Limb (tissue), 2 donors: ENCODE measurements at regions not wholly inside any gene's neighbourhood (a gene's known extent, or its start where the extent isn't known, plus 50 kb on each side); places are given as distances from the start of the nearest gene placed in this dataset.
"Not testable (repeated sequence)": the region's sequence is repeated elsewhere in the genome, so short reads cannot be mapped to it uniquely, and the experiment has no call there.

Source experiments
- DNase-seq, 2 donors: peaks; one replicate each; pipeline ENCODE4 v3.0.0-alpha.2; 2016; ENCODE audit errors: extremely low spot score in 2 of 2

DNA sequence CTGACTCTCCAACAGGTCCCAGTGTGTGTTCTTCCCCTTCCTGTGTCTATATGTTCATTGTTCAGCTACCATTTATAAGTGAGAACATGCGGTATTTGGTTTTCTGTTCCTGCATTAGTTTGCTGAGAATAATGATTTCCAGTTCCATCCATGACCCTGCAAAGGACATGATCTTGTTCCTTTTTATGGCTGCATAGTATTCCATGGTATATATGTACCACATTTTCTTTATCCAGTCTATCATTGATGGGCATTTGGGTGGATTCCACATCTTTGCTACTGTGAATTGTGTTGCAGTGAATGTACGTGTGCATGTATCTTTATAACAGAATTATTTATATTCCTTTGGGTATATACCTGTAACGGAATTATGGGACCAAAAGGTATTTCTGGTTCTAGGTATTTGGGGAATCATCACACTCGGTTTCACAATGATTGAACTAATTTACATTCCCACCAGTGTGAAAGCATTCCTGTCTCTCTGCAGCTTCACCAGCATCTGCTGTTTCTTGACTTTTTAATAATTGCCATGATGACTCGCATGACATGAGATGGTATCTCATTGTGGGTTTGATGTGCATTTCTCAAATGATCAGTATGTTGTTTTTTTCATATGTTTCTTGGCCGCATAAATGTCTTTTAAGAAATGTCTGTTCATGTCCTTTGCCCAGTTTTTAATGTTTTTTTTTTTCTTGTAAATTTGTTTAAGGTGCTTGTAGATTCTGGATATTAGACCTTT is 60.2 kb downstream of the LSMEM1 start:
- DNase-seq = no peak

DNA sequence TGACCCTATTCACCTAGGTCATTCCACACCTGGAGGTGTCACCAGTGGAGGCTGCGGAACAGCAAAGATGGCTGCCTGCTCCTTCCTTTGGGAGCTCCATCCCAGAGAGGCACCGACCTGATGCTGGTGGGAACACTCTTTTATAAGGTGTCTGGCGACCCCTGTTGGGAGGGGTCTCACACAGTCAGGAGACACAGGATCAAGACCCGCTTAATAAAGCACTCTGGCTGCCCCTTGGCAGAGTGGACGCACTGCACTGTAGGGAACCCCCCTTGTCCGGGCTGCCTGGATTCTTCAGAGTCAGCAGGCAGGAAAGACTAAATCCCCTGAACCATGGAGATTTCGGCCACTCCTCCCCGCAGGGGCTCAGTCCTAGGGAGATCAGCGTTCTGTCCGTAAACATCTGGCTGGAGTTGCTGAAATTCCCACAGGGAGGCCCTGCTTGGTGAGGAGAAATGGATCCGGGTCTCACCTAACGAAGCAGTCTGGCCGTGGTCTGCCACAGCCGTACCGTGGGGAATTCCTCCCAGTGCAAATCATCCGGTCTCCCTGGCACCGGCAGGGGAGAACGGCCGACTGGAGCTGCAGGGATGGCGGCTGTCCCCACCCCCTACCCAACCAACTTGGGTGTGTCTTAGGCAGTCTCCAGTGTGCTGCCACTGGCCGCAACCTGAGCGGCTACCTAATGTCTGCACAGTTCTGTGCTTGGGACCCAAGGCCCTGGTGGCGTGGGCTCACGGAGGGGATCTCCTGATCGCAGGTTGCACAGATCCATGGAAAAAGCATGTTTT is 66.1 kb downstream of the LSMEM1 start:
- no peak for DNase-seq

DNA sequence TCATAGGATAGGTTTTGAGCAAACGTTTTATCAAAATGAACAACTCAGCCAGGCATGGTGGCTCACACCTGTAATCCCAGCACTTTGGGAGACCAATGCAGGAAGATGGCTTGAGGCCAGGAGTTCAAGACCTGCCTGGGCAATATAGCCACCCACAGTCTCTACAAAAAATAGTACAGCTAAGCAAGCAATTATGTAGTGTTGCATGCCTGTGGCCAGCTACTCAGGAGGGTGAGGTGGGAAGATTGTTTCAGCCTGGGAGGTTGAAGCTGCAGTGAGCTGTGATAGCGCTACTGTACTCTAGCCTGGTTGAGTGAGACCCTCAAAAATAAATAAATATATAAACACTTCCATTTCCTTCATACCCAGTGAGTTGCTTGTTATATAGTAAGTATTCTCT is 67.1 kb downstream of the LSMEM1 start:
- no peak for DNase-seq

DNA sequence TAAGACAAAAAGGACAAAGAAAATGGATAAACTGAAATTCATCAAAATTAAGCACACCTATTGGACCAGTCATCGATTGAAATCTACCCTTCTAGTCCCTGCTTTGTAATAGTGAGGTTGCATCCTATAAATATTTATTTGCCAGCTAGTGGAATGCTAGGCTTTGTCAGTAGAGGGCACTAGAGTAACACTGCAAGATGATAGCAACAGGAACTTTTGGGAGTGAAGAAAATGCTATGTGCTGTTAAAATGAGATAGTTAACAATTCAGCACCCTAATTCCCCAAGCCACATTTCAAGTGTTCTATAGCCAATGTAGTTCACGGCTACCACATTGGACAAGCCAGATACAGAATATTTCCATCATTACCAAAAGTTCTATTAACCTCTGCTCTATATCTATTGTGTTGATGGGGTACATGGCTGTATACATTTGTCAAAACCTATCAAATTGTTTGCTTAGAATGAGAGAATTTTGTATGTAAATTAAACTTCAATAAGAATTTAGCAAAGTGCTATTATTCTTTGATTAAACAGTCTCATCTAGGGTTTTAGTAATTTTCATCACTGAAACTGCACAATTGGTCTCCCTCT is 69.8 kb downstream of the LSMEM1 start:
- peak in 1 of 2 donors; percentile 67 for DNase-seq

DNA sequence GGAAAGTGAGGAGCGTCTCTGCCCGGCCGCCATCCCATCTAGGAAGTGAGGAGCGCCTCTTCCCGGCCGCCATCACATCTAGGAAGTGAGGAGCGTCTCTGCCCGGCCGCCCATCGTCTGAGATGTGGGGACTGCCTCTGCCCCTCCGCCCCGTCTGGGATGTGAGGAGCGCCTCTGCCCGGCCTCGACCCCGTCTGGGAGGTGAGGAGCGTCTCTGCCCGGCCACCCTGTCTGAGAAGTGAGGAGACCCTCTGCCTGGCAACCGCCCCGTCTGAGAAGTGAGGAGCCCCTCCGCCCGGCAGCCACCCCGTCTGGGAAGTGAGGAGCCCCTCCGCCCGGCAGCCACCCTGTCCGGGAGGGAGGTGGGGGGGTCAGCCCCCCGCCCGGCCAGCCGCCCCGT is 70.7 kb downstream of the LSMEM1 start:
- DNase-seq = not testable (repeated sequence)

DNA sequence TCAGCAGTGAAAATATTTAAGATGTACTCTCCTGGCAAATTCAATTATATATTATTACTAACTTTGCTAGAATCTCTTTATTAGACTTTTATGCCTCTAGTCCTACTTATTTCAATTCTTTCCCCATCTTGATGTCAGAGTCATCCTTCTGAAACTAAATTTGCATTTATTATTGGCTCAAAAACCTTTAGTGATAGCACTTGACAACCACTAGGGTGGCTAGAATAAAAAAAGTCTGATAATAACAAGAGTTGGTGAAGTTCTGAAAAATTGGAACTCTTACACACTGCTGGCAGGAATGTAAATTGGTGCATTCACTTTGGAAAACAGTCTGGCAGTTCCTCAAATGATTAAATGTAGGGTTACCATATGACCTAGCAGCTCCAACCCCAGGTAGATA is 73.8 kb downstream of the LSMEM1 start:
- DNase-seq = no peak

DNA sequence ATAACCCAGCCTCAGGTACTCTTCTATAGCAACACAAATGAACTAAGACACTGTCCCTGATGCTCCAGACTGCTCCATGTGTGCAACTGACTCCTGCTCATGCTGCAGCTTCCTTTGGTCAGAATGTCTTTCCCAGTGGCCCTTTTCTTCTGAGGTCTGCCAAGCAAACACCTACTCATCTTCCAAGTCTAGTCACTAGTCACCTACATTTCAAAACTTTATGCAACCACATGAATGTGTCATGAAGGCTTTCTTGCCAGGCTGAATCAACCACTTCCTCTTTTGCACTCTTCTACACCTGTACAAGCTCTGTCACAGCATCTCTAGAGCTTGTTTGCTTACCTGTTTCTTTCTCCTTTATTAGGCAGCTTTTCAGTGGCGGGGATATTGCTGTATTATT is 75.8 kb downstream of the LSMEM1 start:
- no peak for DNase-seq

DNA sequence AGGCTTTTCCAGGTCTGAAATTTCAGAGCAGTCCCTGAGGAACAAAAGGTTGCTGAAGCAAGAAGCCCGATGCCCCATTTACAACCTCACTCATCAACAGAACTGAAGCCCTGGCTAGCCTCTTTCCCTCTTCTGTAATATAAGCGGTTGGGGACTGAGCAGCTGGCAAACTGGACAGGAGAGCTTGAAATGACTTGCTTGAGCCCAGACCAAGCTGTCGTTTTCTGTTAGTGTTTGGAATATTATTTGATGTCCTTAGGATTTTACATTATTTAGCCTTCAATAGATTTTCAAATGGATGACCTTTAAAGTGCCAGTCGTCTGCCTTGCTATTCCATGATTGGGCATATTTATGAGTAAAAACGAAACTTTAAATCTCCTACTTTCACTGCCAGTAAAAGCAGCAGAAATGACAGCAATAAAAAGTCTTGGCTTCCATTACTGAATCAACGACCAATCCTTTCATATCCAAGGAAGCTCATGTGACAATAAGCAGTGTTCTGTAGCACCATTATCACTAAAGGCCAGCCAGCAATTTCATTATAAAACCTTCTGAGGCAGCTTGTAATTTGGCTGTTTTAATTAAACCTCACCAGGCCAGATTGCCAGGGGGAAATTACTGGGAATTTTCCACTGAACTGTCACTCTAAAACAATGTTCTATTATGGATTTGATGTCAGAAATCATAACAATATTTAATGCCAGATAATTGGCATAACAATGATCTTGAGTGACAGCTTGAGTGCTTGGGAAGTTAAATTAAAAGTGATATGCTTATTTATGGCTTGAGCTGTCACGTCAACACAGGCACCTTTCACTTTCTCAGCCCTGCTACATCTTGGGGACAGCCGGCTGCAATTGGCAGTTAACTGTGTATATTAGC is 85.9 kb downstream of the LSMEM1 start:
- no peak for DNase-seq

DNA sequence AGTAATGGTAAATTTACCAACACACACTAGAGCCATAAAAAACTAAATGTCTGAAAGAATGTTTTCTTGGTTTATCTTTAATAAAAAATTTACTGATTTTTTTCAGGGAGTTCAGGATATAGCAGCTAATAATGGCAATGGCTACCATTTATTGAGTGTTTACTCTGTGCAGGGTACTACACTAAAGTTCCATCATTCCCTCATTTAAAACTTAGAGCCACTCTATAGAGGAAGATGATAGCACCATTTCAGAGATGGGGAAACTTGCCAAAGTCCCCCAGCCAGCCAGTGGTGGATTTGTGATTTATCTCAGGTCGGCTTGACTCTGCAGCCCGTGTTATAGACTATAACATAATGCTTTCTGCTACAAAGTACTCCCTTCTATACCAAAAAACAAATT is 86.6 kb downstream of the LSMEM1 start:
- DNase-seq = no peak

DNA sequence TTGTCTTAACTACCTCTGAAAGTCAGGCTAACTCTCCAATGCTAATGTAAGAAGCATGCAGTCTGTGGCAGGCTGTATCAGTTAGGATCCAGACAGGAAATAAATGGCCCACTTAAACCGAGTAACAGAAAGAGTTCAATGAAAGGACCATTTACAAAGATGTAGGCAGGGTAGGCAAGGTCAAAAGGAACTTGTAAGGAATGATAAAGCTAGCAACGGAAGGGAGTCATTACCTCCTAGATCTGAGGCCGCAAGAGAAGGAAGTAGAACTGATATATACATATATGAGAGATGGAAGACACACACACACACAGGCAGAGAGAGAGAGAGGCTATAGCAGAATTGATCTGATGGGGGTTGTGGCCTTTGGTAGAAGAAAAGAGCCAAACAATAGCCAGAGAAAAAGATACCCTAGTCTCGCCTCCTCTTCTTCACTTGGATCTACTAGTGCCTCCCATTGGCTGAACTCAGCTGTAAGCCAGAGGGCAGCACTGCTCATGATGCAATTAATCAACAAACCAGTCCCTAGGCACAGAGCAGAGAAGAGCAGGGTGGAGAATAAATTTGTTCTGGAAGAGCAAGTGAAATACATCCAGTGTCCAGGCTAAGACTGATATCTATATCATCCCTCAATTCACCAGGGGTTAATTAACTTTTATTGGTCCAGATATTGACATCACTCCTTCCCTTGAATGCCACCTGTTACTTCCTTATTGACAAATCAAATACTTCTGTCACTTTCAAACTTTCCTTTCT is 91.2 kb downstream of the LSMEM1 start:
- DNase-seq = no peak

DNA sequence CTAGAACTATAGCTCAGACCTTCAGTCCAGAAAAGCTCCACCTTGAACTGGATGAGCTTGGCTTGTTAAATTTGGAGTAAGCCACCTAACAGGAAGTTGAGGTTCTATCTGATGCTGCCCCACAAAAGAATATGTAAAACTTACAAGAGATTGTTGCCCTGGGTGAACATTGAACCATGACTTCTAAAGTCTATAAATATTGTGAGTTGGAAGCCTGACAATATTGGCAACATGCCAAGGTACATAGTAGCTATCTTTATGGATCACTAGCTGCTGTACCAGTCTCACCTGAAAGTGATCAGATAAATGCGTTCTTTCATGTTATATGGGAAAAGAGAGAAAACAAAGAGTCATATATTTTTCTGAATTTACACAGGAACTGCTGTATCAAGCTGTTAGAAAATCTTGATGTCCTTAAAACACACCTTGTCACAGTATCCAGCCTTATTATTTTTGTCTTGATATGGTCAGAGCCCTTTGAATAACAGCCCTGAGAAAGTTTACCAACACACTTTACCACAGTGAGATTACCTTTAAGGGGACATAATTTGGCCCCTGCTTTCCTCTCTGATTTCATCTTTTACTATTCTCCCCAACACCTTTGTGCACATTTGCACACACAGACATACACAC is 92.0 kb downstream of the LSMEM1 start:
- no peak for DNase-seq

DNA sequence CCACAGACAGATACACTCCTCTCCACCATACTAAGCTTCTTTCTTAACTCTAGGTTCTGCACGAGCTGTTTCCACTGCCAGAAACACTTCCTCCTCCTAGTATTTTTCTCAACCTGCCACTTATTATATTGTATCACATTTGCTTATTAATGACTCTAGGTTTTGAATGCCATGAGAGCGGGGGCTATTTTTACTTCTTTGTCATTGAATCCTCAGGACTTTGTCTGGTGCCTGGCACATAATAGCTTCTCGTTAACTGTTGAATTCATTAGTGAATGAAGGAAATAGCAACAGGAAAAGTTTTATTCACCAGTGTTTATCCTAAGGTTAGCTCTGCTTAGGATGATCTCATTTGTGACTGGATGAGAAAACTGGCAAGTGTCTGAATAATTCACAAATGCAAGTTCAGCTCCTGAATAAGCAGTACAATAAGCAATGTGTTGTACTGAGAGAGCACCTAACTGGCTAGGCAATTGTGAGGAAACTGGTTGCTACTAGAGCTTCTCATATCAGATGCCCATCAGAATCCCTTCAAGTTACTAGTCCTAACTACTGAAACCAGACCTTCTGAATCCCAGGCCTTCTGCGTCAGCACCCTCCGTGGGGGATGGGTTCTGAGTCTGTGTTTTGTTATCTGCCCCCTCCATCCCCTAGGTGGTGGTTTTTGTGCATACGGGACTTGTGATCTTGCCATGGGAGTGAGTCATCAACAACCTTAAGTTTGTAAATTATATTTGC is 92.7 kb downstream of the LSMEM1 start:
- DNase-seq = no peak

DNA sequence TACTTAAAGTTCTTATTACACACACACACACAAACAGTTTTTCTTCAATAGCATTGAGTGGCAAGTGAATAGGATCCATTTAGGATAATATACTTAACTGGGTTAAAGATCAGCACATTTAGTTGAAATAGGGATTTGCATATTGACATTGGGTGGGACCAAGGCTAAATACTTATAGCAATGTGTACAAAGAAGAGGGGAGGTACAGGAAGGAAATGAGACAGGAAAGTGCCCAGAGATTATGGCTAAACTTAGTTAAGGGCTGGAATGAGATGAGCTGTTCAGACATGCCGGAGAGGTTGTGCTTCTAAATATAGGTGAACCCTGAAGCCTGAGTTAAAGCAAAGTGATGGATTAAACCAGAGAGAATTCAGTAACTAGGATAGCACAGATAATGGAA is 95.1 kb downstream of the LSMEM1 start:
- DNase-seq = no peak

DNA sequence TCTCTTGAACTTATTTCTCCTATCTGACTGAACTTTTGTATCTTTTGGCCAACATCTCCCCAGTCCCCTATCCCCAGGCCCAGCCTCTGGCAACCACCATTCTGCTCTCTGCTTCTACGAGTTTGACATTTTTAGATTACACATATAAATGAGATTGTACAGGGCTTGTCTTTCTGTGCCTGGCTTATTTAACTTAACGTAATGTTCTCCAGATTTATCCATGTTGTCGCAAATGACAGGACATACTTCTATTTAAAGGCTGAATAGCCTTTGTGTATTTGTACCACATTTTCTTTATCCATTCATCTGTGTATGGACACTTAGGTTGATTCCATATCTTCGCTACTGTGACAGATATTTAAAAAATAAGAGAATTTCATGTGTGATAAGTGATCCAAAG is 98.6 kb downstream of the LSMEM1 start:
- no peak for DNase-seq

DNA sequence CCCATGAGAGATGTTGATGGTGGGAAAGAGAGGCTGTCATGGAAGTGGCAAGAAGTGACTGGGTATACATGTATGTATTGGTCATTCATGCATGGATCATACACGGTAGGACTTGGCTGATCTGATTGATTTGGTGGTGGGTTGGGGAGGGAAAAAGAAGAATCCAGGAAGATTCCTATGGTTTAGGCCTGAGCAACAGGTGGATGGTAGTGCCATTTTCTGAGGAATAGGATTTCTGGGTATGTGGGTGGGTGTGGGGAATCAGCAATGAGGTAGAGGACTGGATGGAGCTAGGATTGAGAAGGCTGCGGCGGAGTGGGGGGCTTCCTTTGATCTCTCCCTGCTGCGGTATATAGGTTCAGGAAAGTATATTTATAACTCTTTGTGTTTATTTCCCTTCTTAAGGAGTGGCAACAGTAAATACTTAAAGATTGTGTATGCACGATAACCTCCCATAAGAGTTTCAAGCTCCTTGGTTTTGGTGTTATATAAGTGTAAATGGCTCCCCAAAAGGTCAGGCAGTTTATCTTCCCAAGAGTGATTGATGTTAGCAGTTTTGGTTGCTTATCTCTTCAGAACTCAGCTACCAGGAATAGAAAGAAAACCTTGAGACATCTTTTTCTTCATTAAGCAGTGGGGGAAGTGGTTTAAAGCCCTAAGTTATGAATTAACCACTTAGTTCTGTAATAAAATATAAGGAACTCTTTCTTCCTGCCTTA is 100.1 kb downstream of the LSMEM1 start:
- no peak for DNase-seq

DNA sequence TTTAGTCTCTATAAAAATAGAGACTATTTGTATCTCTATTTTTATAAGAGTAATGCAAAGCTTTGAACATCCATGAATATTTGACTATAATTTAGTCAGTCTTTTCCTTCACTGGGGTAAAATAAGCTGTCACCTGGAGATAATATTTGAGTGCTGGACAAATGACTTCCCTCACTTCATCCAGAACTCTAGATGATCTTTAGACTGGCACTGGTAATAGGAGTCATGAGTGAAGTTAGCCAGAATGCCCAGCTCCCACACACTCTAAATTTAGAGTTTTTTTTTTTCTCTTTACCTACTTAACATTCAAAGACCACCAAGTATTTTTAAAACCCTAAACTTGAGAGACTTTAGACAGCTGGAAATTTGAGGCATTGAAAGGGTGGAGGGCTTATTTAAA is 100.7 kb downstream of the LSMEM1 start:
- DNase-seq = no peak

DNA sequence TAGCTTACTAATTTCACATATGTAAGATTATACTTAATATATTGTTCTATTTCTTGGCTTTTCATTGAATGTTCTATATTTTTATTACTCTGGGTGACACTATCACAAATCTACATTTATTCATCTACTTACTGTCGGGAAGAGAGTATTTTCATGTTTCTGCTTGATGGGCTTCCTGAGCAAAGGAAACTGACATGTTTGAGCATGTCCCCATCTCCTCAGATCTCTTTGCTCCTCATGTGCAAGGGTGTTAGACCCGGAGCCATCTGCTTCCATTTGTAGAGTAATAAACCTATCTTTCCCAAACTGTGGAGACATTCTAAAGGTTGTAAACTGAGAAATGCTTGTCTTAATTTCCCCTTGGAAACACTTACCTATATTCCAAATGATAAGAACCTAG is 103.5 kb downstream of the LSMEM1 start:
- no peak for DNase-seq

DNA sequence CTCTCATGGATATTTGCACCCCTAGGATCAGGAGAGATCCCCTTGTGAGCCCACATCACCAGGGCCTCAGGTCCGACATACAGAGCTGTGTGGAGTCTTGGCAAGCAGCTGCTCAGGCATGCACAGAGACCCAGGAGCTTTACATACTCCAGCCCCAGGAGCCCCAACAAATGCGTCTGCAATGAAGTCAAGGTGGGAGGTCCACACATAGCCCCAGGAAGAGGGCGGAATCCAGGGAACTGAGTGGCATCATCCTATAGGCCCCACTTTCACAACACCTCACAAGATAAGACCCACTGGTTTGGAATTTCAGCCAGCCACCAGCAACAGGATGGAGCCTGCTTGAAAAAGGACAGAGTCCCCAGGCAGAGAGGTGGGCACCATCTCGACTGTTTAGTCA is 106.7 kb downstream of the LSMEM1 start:
- no peak for DNase-seq
